Activated CD8-positive, alpha-beta T cell treated with anti-CD3 and anti-CD28 coated beads, Interleukin-2, amount 10 ng/mL, durations not matched to agents 7 days and 5 days (primary cell): ENCODE measurements at regions not wholly inside any gene's neighbourhood (a gene's known extent, or its start where the extent isn't known, plus 50 kb on each side); places are given as distances from the start of the nearest gene placed in this dataset.

ENCODE experiments used
- ATAC-seq: fragments of 150-1000 bp; cut with Tn5 transposase; one replicate; pipeline ENCODE4 v1.10.0; 2021; ENCODE audit warnings: moderate library complexity
- CTCF ChIA-PET: fragments of 350-600 bp; sonication (Branson Sonifier 250); formaldehyde crosslinking; loops from one replicate; lab custom pipeline; 2021; ENCODE audit warnings: antibody characterized with exemption; lab: Charles Lee
- POLR2A ChIA-PET: fragments of 350-600 bp; sonication (Branson Sonifier 250); formaldehyde crosslinking; loops from one replicate; lab custom pipeline; 2021; ENCODE audit warnings: antibody characterized with exemption; lab: Charles Lee
- DNase-seq: peaks from one replicate; pipeline ENCODE4 v3.0.0-alpha.2; 2020
- H3K27ac Mint-ChIP-seq: one replicate; pipeline ENCODE4 v1.8.0; 2021; ENCODE audit warnings: mild to moderate bottlenecking, mixed read lengths
- H3K27me3 Mint-ChIP-seq: one replicate; pipeline ENCODE4 v1.8.0; 2021; ENCODE audit warnings: low read depth, mixed read lengths
- H3K36me3 Mint-ChIP-seq: one replicate; pipeline ENCODE4 v1.8.0; 2021; ENCODE audit warnings: low read depth, mixed read lengths
- H3K4me1 Mint-ChIP-seq: one replicate; pipeline ENCODE4 v1.8.0; 2021; ENCODE audit warnings: low read depth, mixed read lengths
- H3K4me3 Mint-ChIP-seq: one replicate; pipeline ENCODE4 v1.8.0; 2021; ENCODE audit warnings: mild to moderate bottlenecking, mixed read lengths
- H3K9me3 Mint-ChIP-seq: one replicate; pipeline ENCODE4 v1.8.0; 2022; ENCODE audit warnings: mixed read lengths; ENCODE audit not compliant: insufficient read depth

- no peak overlapping the region for H3K27ac Mint-ChIP-seq
- POLR2A ChIA-PET: no interaction called here
- H3K27me3 Mint-ChIP-seq: peaks cover 32% of the 10 kb centered on the region
- H3K4me1 Mint-ChIP-seq: no peaks in the 10 kb centered on the region
- no peak for ATAC-seq
- peaks cover 9% of the 10 kb centered on the region for H3K9me3 Mint-ChIP-seq
- DNase-seq: no peak
- H3K36me3 Mint-ChIP-seq: no peaks in the 10 kb centered on the region
- CTCF ChIA-PET: interaction anchor here (0.6 kb wide), 1 partner anchor 53 kb away, joined by 3 read pairs; no protein-coding TSS in a partner anchor
- H3K4me3 Mint-ChIP-seq: no peak overlapping the region
Observed at GRCh38 chr6:30272032-30272431, 54.7 kb upstream of the TRIM39 start.

- no peak for ATAC-seq
- H3K27ac Mint-ChIP-seq: no peak overlapping the region
- no peak for DNase-seq
- peaks cover 14% of the 10 kb centered on the region for H3K27me3 Mint-ChIP-seq
- no peaks in the 10 kb centered on the region for H3K4me1 Mint-ChIP-seq
- POLR2A ChIA-PET: no interaction called here
- no peak overlapping the region for H3K4me3 Mint-ChIP-seq
- CTCF ChIA-PET: interaction anchor here (1.2 kb wide), 1 partner anchor 50 kb away, joined by 4 read pairs; no protein-coding TSS in a partner anchor
- peaks cover 9% of the 10 kb centered on the region for H3K9me3 Mint-ChIP-seq
- H3K36me3 Mint-ChIP-seq: peaks cover 5% of the 10 kb centered on the region
Observed at GRCh38 chr6:30267423-30267822, 54.2 kb upstream of the TRIM26 start.

- Mint-ChIP-seq H3K9me3 (peaks cover 2% of the 10 kb centered on the region), H3K4me1 (no peaks in the 10 kb centered on the region), H3K36me3 (peaks cover 5% of the 10 kb centered on the region), H3K27ac (no peak overlapping the region), H3K27me3 (peaks cover 8% of the 10 kb centered on the region), H3K4me3 (no peak overlapping the region)
- ATAC-seq (no peak), DNase-seq (no peak)
- CTCF ChIA-PET: no interaction called here
- POLR2A ChIA-PET: no interaction called here
Observed at GRCh38 chr6:30265594-30265993, 52.4 kb upstream of the TRIM26 start.

GRCh38 chr6:30265181-30265580 is 52.0 kb upstream of the TRIM26 start:
- Mint-ChIP-seq H3K27ac (no peak overlapping the region), H3K9me3 (no peaks in the 10 kb centered on the region), H3K27me3 (peaks cover 6% of the 10 kb centered on the region), H3K36me3 (peaks cover 5% of the 10 kb centered on the region), H3K4me3 (no peak overlapping the region), H3K4me1 (peaks cover 2% of the 10 kb centered on the region)
- DNase-seq (no peak), ATAC-seq (no peak)
- ChIA-PET CTCF (no interaction called here), POLR2A (no interaction called here)

- ChIA-PET CTCF (no interaction called here), POLR2A (no interaction called here)
- ATAC-seq (no peak), DNase-seq (no peak)
- Mint-ChIP-seq H3K9me3 (no peaks in the 10 kb centered on the region), H3K4me3 (no peak overlapping the region), H3K36me3 (peaks cover 5% of the 10 kb centered on the region), H3K27me3 (peaks cover 5% of the 10 kb centered on the region), H3K4me1 (peaks cover 2% of the 10 kb centered on the region), H3K27ac (no peak overlapping the region)
Observed at GRCh38 chr6:30264743-30265142, 51.5 kb upstream of the TRIM26 start.

GRCh38 chr6:30263734-30264133 is 50.5 kb upstream of the TRIM26 start:
- no peak overlapping the region for H3K27ac Mint-ChIP-seq
- H3K36me3 Mint-ChIP-seq: peaks cover 5% of the 10 kb centered on the region
- POLR2A ChIA-PET: no interaction called here
- no peak for DNase-seq
- peaks cover 9% of the 10 kb centered on the region for H3K4me1 Mint-ChIP-seq
- H3K4me3 Mint-ChIP-seq: no peak overlapping the region
- no peak for ATAC-seq
- H3K9me3 Mint-ChIP-seq: no peaks in the 10 kb centered on the region
- CTCF ChIA-PET: no interaction called here
- H3K27me3 Mint-ChIP-seq: peaks cover 1% of the 10 kb centered on the region
